SU-DHL-6 (cell line): ENCODE measurements at regions not wholly inside any gene's neighbourhood (a gene's known extent, or its start where the extent isn't known, plus 50 kb on each side); places are given as distances from the start of the nearest gene placed in this dataset.

Experiments
- H2AFZ ChIP-seq: fragments of 200-600 bp; sonication (generic); 2 replicates; pipeline ENCODE4 v1.6.1; 2014; ENCODE audit warnings: low read depth, mild to moderate bottlenecking, moderate library complexity, mixed read lengths, antibody characterized with exemption, low read length; ENCODE audit not compliant: severe bottlenecking
- H3F3A ChIP-seq: fragments of 200-600 bp; shearing (Covaris generic); 2 replicates; pipeline ENCODE4 v1.6.0; 2016; ENCODE audit warnings: antibody characterized with exemption, mild to moderate bottlenecking; ENCODE audit not compliant: insufficient read depth
- H3K27ac ChIP-seq: fragments of 200-600 bp; sonication (generic); 2 replicates; pipeline ENCODE4 v1.5.1; 2016; ENCODE audit warnings: low read depth, mild to moderate bottlenecking, low read length, moderate library complexity, mixed read lengths
- H3K27me3 ChIP-seq: fragments of 200-600 bp; sonication (generic), shearing (Covaris generic); 2 replicates; pipeline ENCODE4 v1.6.0; 2014; ENCODE audit warnings: mild to moderate bottlenecking, low read length
- H3K36me3 ChIP-seq: fragments of 200-600 bp; sonication (generic); 2 replicates; pipeline ENCODE4 v1.6.1; 2014; ENCODE audit warnings: mild to moderate bottlenecking, low read length, mixed read lengths
- H3K4me2 ChIP-seq: fragments of 300-600, 200-600 bp; shearing (Covaris generic), sonication (generic); 2 replicates; pipeline ENCODE4 v1.6.0; 2014; ENCODE audit warnings: low read length, low read depth, mild to moderate bottlenecking; ENCODE audit not compliant: poor library complexity, severe bottlenecking
- H3K4me3 ChIP-seq: fragments of 200-600 bp; sonication (generic); 2 replicates; pipeline ENCODE4 v1.5.1; 2014; ENCODE audit warnings: antibody characterized with exemption, low read length, mild to moderate bottlenecking, mixed read lengths; ENCODE audit not compliant: insufficient read depth, poor library complexity, severe bottlenecking
- H3K79me2 ChIP-seq: fragments of 200-600 bp; sonication (generic); 2 replicates; pipeline ENCODE4 v1.6.1; 2014; ENCODE audit warnings: mild to moderate bottlenecking, low read length, moderate library complexity; ENCODE audit not compliant: insufficient read depth
- H3K9ac ChIP-seq: fragments of 200-600 bp; sonication (generic); 2 replicates; pipeline ENCODE4 v1.7.0; 2014; ENCODE audit warnings: mild to moderate bottlenecking, low read length
- H3K9me2 ChIP-seq: fragments of 200-600 bp; sonication (generic); replicated peaks from 2 replicates; pipeline ENCODE4 v1.6.1; 2014; ENCODE audit warnings: low read length; ENCODE audit not compliant: insufficient read depth
- H3K9me3 ChIP-seq: fragments of 200-600 bp; sonication (generic); 2 replicates; pipeline ENCODE4 v1.6.1; 2014; ENCODE audit warnings: low read length, mixed read lengths; ENCODE audit not compliant: insufficient read depth
- H4K20me1 ChIP-seq: fragments of 200-600 bp; sonication (generic); 2 replicates; pipeline ENCODE4 v1.6.1; 2014; ENCODE audit warnings: low read depth, mild to moderate bottlenecking, antibody characterized with exemption, low read length, moderate library complexity, mixed read lengths
- CTCF ChIP-seq: fragments of 200-600 bp; sonication (generic); IDR thresholded peaks from one replicate; pipeline ENCODE4 v1.5.1; 2017; ENCODE audit warnings: antibody characterized with exemption, mild to moderate bottlenecking, low read length, moderate library complexity; ENCODE audit not compliant: insufficient read depth, poor library complexity, severe bottlenecking
- EZH2phosphoT487 ChIP-seq: fragments of 200-600 bp; sonication (generic), shearing (Covaris generic); conservative IDR thresholded peaks from 2 replicates; pipeline ENCODE4 v1.6.1; 2018; ENCODE audit warnings: mild to moderate bottlenecking, antibody characterized with exemption, low read length, moderate library complexity, mixed read lengths

- no peaks in the 10 kb centered on the region for H3K9me3 ChIP-seq
- H3K27me3 ChIP-seq = no peaks in the 10 kb centered on the region
- H3K9me2 ChIP-seq = no peaks in the 10 kb centered on the region
- H2AFZ ChIP-seq = no peak overlapping the region
- no peak overlapping the region for H3K9ac ChIP-seq
- no peaks in the 10 kb centered on the region for H3K36me3 ChIP-seq
- H3K79me2 ChIP-seq = no peaks in the 10 kb centered on the region
- no peaks in the 10 kb centered on the region; the same call in 1 of the 2 replicates for H4K20me1 ChIP-seq
- H3K4me2 ChIP-seq = no peak overlapping the region
- no peak overlapping the region for H3K27ac ChIP-seq
- TF ChIP-seq EZH2phosphoT487 = no peak
- no peak for TF ChIP-seq CTCF
- no peaks in the 10 kb centered on the region for H3F3A ChIP-seq
- H3K4me3 ChIP-seq = no peak overlapping the region
Observed at GRCh38 chr7:81272176-81272575, 353.3 kb upstream of the SEMA3C start.

- H3K4me3 ChIP-seq = no peak overlapping the region
- H3K9me2 ChIP-seq = no peaks in the 10 kb centered on the region
- no peaks in the 10 kb centered on the region for H3K36me3 ChIP-seq
- H4K20me1 ChIP-seq = no peaks in the 10 kb centered on the region; the same call in 1 of the 2 replicates
- no peak overlapping the region for H3K4me2 ChIP-seq
- no peaks in the 10 kb centered on the region for H3F3A ChIP-seq
- no peak overlapping the region for H2AFZ ChIP-seq
- no peak overlapping the region for H3K27ac ChIP-seq
- H3K27me3 ChIP-seq = no peaks in the 10 kb centered on the region
- no peak overlapping the region for H3K9ac ChIP-seq
- no peak for TF ChIP-seq CTCF
- TF ChIP-seq EZH2phosphoT487 = no peak
- no peaks in the 10 kb centered on the region for H3K79me2 ChIP-seq
- no peaks in the 10 kb centered on the region for H3K9me3 ChIP-seq
Observed at GRCh38 chr7:81268551-81268950, 349.7 kb upstream of the SEMA3C start.

- TF ChIP-seq EZH2phosphoT487 (no peak), CTCF (no peak)
- Histone ChIP-seq H3K36me3 (no peaks in the 10 kb centered on the region), H3F3A (no peaks in the 10 kb centered on the region), H4K20me1 (no peaks in the 10 kb centered on the region), H3K9me3 (no peaks in the 10 kb centered on the region), H2AFZ (no peak overlapping the region), H3K4me3 (no peak overlapping the region), H3K27ac (no peak overlapping the region), H3K4me2 (no peak overlapping the region), H3K79me2 (no peaks in the 10 kb centered on the region), H3K27me3 (no peaks in the 10 kb centered on the region), H3K9me2 (no peaks in the 10 kb centered on the region), H3K9ac (no peak overlapping the region)
Observed at GRCh38 chr7:81267508-81267907, 348.7 kb upstream of the SEMA3C start.

DNA sequence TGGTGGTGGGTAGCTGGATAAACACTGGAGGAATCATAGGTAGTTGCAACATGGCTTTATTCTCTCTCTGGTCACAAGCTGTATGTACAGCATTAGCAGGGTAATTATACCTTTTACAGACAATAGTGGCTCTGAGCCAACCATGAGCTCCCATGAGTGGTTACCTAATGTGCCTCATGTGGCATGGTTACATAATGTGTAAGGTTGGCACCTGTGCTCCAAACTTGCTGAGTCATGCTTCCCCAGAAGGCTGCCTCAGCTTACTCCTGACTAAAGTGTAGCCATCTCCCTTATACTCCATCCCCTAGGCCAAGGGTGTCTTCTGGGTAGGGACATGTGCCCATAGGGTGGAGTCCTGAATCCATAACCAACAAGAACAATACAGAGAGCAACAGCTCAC, 345.3 kb upstream of the SEMA3C start:
- no peaks in the 10 kb centered on the region; the same call in 1 of the 2 replicates for H3K27me3 ChIP-seq
- H2AFZ ChIP-seq = no peak overlapping the region
- H3K36me3 ChIP-seq = peaks cover 3% of the 10 kb centered on the region; the same call in 1 of the 2 replicates
- H3K4me2 ChIP-seq = no peak overlapping the region
- TF ChIP-seq CTCF = no peak
- TF ChIP-seq EZH2phosphoT487 = no peak
- H4K20me1 ChIP-seq = no peaks in the 10 kb centered on the region
- no peak overlapping the region for H3K4me3 ChIP-seq
- no peaks in the 10 kb centered on the region for H3K9me2 ChIP-seq
- H3K9ac ChIP-seq = no peak overlapping the region
- H3K79me2 ChIP-seq = no peaks in the 10 kb centered on the region
- H3K27ac ChIP-seq = no peak overlapping the region
- no peaks in the 10 kb centered on the region for H3F3A ChIP-seq
- no peaks in the 10 kb centered on the region for H3K9me3 ChIP-seq
